ENCODE measurements at regions not wholly inside any gene's neighbourhood (a gene's known extent, or its start where the extent isn't known, plus 50 kb on each side); places are given as distances from the start of the nearest gene placed in this dataset.

GRCh38 chr15:70351941-70352774 is 254.4 kb upstream of the TLE3 start:
- Histone ChIP-seq H3K79me1 (ENCODE audit: low read depth in 1 of 2, low read length in 2 of 2) (no peaks in the 10 kb centered on the region), H3K9me1 (ENCODE audit: insufficient read depth, low read length) (no peaks in the 10 kb centered on the region), H4K91ac (ENCODE audit: insufficient read depth, low read depth, low read length) (no peak overlapping the region), H3K4me2 (ENCODE audit: low read depth, low read length) (no peak overlapping the region), H3K4me1 (ENCODE audit: control insufficient read depth, insufficient read depth, low read length) (no peaks in the 10 kb centered on the region), H2BK15ac (ENCODE audit: low read depth, low read length) (no peak overlapping the region), H2AK9ac (replicated peaks; ENCODE audit: low read depth, low read length, poor library complexity) (no peak overlapping the region), H3K27me3 (ENCODE audit: control insufficient read depth, insufficient read depth, low read length) (peaks cover 72% of the 10 kb centered on the region), H3K14ac (replicated peaks; ENCODE audit: low read depth, low read length) (no peak overlapping the region), H3K9me3 (ENCODE audit: control insufficient read depth, insufficient read depth, low read length) (no peaks in the 10 kb centered on the region; the same call in none of the 2 replicates), H3K4me3 (ENCODE audit: insufficient read depth, low read depth, low read length) (no peak overlapping the region), H2BK5ac (ENCODE audit: low read depth, low read length, poor library complexity, severe bottlenecking) (no peak overlapping the region), H3K56ac (ENCODE audit: extremely low read depth, insufficient read depth, low read length) (no peak overlapping the region), H3K27ac (ENCODE audit: insufficient read depth, low read length) (no peak overlapping the region), H2AFZ (replicated peaks; ENCODE audit: low read length, poor library complexity) (no peak overlapping the region), H3K18ac (ENCODE audit: low read depth, low read length) (no peak overlapping the region), H3K4ac (ENCODE audit: low read depth, low read length) (no peak overlapping the region), H3K9ac (ENCODE audit: low read depth, low read length) (no peak overlapping the region), H2BK120ac (ENCODE audit: low read depth, low read length) (no peak overlapping the region), H2BK20ac (ENCODE audit: low read depth, low read length) (no peak overlapping the region), H4K5ac (ENCODE audit: low read depth, low read length) (no peak overlapping the region), H4K20me1 (ENCODE audit: insufficient read depth, low read length) (no peaks in the 10 kb centered on the region), H4K8ac (ENCODE audit: low read depth in 2 of 2, low read length in 2 of 2) (no peak overlapping the region), H2AK5ac (ENCODE audit: low read depth, low read length) (no peak overlapping the region), H3K36me3 (ENCODE audit: control insufficient read depth, insufficient read depth, low read length) (no peaks in the 10 kb centered on the region), H3K23ac (ENCODE audit: low read depth, low read length) (no peak overlapping the region)
- BruUV-seq (replicated peaks) = no TSS peak
- ATAC-seq (ENCODE audit: low read depth) (no peak), DNase-seq (no peak)
- in situ Hi-C loops (cut with MboI; ENCODE audit: low sequenced_read_pairs) (no loop called here), intact Hi-C loops (cut with micrococcal nuclease) (no loop called here), dilution Hi-C loops (cut with HindIII; ENCODE audit: low sequenced_read_pairs, unreplicated experiment) (no loop called here)
- ChIA-PET POLR2A (ENCODE audit: unreplicated experiment) (no interaction called here), CTCF (no interaction called here)
- WGBS, 2 experiments (ENCODE audit: extremely low coverage in 2 of 2, insufficient read length in 1 of 2) = no CpG with 5 or more reads among the region's 3 CpGs
- no peak for TF ChIP-seq FOS (IDR thresholded peaks at IDR 0.05; ENCODE audit: low read depth, low read length)
